BJ (cell line): ENCODE measurements at regions not wholly inside any gene's neighbourhood (a gene's known extent, or its start where the extent isn't known, plus 50 kb on each side); places are given as distances from the start of the nearest gene placed in this dataset.
"Not testable (repeated sequence)": the region's sequence is repeated elsewhere in the genome, so short reads cannot be mapped to it uniquely, and the experiment has no call there.

Source experiments
- CTCF ChIA-PET: fragments of 350-600 bp; formaldehyde crosslinking; extraction: SDS; loops from one replicate; lab custom pipeline; 2021; ENCODE audit warnings: antibody characterized with exemption, inconsistent platforms; lab: Yijun Ruan, JAX
- POLR2A ChIA-PET: fragments of 300-600 bp; sonication (Branson Sonifier 250); formaldehyde crosslinking; extraction: SDS; loops from one replicate; lab custom pipeline; 2021; ENCODE audit warnings: antibody characterized with exemption; lab: Charles Lee
- DNase-seq: peaks from one replicate; pipeline ENCODE4 v3.0.0-alpha.2; 2011; ENCODE audit warnings: low read depth
- H3K27me3 ChIP-seq: 2 replicates; pipeline ENCODE4 v1.6.0; 2011; ENCODE audit warnings: low read length; ENCODE audit not compliant: control insufficient read depth, insufficient read depth
- H3K36me3 ChIP-seq: 2 replicates; pipeline ENCODE4 v1.5.1; 2011; ENCODE audit warnings: low read length; ENCODE audit not compliant: control insufficient read depth, insufficient read depth
- H3K4me3 ChIP-seq: 2 replicates; pipeline ENCODE4 v1.5.1; 2011; ENCODE audit warnings: low read depth, mild to moderate bottlenecking, control low read depth, low read length
- CTCF ChIP-seq: IDR thresholded peaks from 2 replicates; pipeline ENCODE4 v1.5.1; 2011; ENCODE audit warnings: low read depth, mild to moderate bottlenecking, control low read depth, inconsistent platforms, low read length, moderate library complexity; ENCODE audit not compliant: insufficient read depth

GRCh38 chr4:180336494-180337090 lies 1906.6 kb upstream of the TENM3 start:
- H3K27me3 ChIP-seq = no peaks in the 10 kb centered on the region
- ChIA-PET CTCF (no interaction called here), POLR2A (no interaction called here)
- no peak for DNase-seq
- no peak for TF ChIP-seq CTCF
- no peak overlapping the region for H3K4me3 ChIP-seq
- H3K36me3 ChIP-seq = no peaks in the 10 kb centered on the region

- Histone ChIP-seq H3K4me3 (no peak overlapping the region), H3K27me3 (no peaks in the 10 kb centered on the region), H3K36me3 (no peaks in the 10 kb centered on the region)
- CTCF ChIA-PET = no interaction called here
- POLR2A ChIA-PET = no interaction called here
- DNase-seq = no peak
- TF ChIP-seq CTCF = no peak
Observed at GRCh38 chr4:180341926-180342325, 1901.3 kb upstream of the TENM3 start.

GRCh38 chr4:180350901-180351300 lies 1892.3 kb upstream of the TENM3 start:
- TF ChIP-seq CTCF = no peak
- no peak for DNase-seq
- POLR2A ChIA-PET = no interaction called here
- H3K4me3 ChIP-seq = no peak overlapping the region
- H3K27me3 ChIP-seq = no peaks in the 10 kb centered on the region
- CTCF ChIA-PET = no interaction called here
- H3K36me3 ChIP-seq = no peaks in the 10 kb centered on the region

GRCh38 chr4:180356766-180357165 lies 1886.4 kb upstream of the TENM3 start:
- TF ChIP-seq CTCF = no peak
- DNase-seq = no peak
- no peaks in the 10 kb centered on the region for H3K36me3 ChIP-seq
- H3K4me3 ChIP-seq = no peak overlapping the region
- ChIA-PET CTCF (no interaction called here), POLR2A (no interaction called here)
- no peaks in the 10 kb centered on the region for H3K27me3 ChIP-seq

DNA sequence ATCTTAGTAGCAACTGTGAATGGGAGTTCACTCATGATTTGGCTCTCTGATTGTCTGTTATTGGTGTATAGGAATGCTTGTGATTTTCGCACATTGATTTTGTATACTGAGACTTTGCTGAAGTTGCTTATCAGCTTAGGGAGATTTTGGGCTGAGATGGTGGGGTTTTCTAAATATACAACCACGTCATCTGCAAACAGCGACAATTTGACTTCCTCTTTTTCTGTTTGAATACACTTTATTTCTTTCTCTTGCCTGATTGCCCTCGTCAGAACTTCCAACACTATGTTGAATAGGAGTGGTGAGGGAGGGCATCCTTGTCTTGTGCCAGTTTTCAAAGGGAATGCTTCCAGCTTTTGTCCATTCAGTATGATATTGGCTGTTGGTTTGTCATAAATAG lies 1883.1 kb upstream of the TENM3 start:
- CTCF ChIA-PET, H3K27me3 ChIP-seq, H3K36me3 ChIP-seq, H3K4me3 ChIP-seq, DNase-seq, POLR2A ChIA-PET: not testable (repeated sequence)

- no peak overlapping the region for H3K4me3 ChIP-seq
- POLR2A ChIA-PET = no interaction called here
- CTCF ChIA-PET = no interaction called here
- TF ChIP-seq CTCF = no peak
- H3K27me3 ChIP-seq = no peaks in the 10 kb centered on the region
- no peaks in the 10 kb centered on the region for H3K36me3 ChIP-seq
- DNase-seq = no peak
Observed at GRCh38 chr4:180363815-180364214, 1879.4 kb upstream of the TENM3 start.
